KOPT-K1 (cell line): ENCODE measurements at regions not wholly inside any gene's neighbourhood (a gene's known extent, or its start where the extent isn't known, plus 50 kb on each side); places are given as distances from the start of the nearest gene placed in this dataset.
"Not testable (repeated sequence)": the region's sequence is repeated elsewhere in the genome, so short reads cannot be mapped to it uniquely, and the experiment has no call there.

ENCODE experiments used
- H3K27ac ChIP-seq: fragments of 200-600 bp; sonication (generic); 2 replicates; pipeline ENCODE4 v1.5.1; 2016; ENCODE audit warnings: antibody characterized with exemption, mild to moderate bottlenecking, low read depth, low read length; ENCODE audit not compliant: poor library complexity, severe bottlenecking
- H3K36me3 ChIP-seq: fragments of 200-600 bp; sonication (generic); 2 replicates; pipeline ENCODE4 v1.5.1; 2017; ENCODE audit warnings: antibody characterized with exemption, mild to moderate bottlenecking, low read length, moderate library complexity; ENCODE audit not compliant: insufficient read depth
- H3K9me3 ChIP-seq: fragments of 200-600 bp; sonication (generic); 2 replicates; pipeline ENCODE4 v1.5.1; 2017; ENCODE audit warnings: antibody characterized with exemption, low read length, mild to moderate bottlenecking; ENCODE audit not compliant: insufficient read depth, poor library complexity, severe bottlenecking

GRCh38 chr1:55781944-55782482 lies 566.8 kb upstream of the USP24 start:
- Histone ChIP-seq H3K27ac (no peak overlapping the region), H3K36me3 (no peaks in the 10 kb centered on the region), H3K9me3 (no peaks in the 10 kb centered on the region)

GRCh38 chr1:55781003-55781402 lies 565.8 kb upstream of the USP24 start:
- Histone ChIP-seq H3K27ac (no peak overlapping the region), H3K9me3 (no peaks in the 10 kb centered on the region), H3K36me3 (no peaks in the 10 kb centered on the region)

- Histone ChIP-seq H3K27ac (no peak overlapping the region), H3K9me3 (no peaks in the 10 kb centered on the region), H3K36me3 (no peaks in the 10 kb centered on the region)
Measured at GRCh38 chr1:55777545-55777944, 562.4 kb upstream of the USP24 start.

- Histone ChIP-seq H3K27ac (no peak overlapping the region), H3K36me3 (no peaks in the 10 kb centered on the region), H3K9me3 (no peaks in the 10 kb centered on the region)
Measured at GRCh38 chr1:55775007-55775406, 559.8 kb upstream of the USP24 start.

GRCh38 chr1:55774446-55774845 lies 559.3 kb upstream of the USP24 start:
- no peaks in the 10 kb centered on the region for H3K36me3 ChIP-seq
- H3K9me3 ChIP-seq = no peaks in the 10 kb centered on the region
- H3K27ac ChIP-seq = no peak overlapping the region

GRCh38 chr1:55773211-55773940 lies 558.2 kb upstream of the USP24 start:
- Histone ChIP-seq H3K9me3 (no peaks in the 10 kb centered on the region), H3K36me3 (no peaks in the 10 kb centered on the region), H3K27ac (no peak overlapping the region)

- no peaks in the 10 kb centered on the region for H3K9me3 ChIP-seq
- no peaks in the 10 kb centered on the region for H3K36me3 ChIP-seq
- H3K27ac ChIP-seq = no peak overlapping the region
Measured at GRCh38 chr1:55768327-55768952, 553.3 kb upstream of the USP24 start.

GRCh38 chr1:55767171-55767570 lies 552.0 kb upstream of the USP24 start:
- no peaks in the 10 kb centered on the region for H3K36me3 ChIP-seq

GRCh38 chr1:55765505-55765904 lies 550.3 kb upstream of the USP24 start:
- not testable (repeated sequence) for H3K9me3 ChIP-seq, H3K36me3 ChIP-seq, H3K27ac ChIP-seq

More at GRCh38 chr1:55767171-55767570, 552.0 kb upstream of the USP24 start:
- H3K27ac ChIP-seq = no peak overlapping the region
- H3K9me3 ChIP-seq = no peaks in the 10 kb centered on the region

GRCh38 chr1:55751776-55752175 lies 536.6 kb upstream of the USP24 start:
- Histone ChIP-seq H3K9me3 (peaks cover 9% of the 10 kb centered on the region), H3K36me3 (no peaks in the 10 kb centered on the region), H3K27ac (no peak overlapping the region)

GRCh38 chr1:55750628-55750995 lies 535.4 kb upstream of the USP24 start:
- Histone ChIP-seq H3K27ac (no peak overlapping the region), H3K9me3 (peaks cover under 1% of the 10 kb centered on the region), H3K36me3 (no peaks in the 10 kb centered on the region)

GRCh38 chr1:55749975-55750627 lies 534.9 kb upstream of the USP24 start:
- no peak overlapping the region for H3K27ac ChIP-seq
- H3K9me3 ChIP-seq = no peaks in the 10 kb centered on the region
- no peaks in the 10 kb centered on the region for H3K36me3 ChIP-seq

- no peaks in the 10 kb centered on the region for H3K9me3 ChIP-seq
- H3K36me3 ChIP-seq = no peaks in the 10 kb centered on the region
- no peak overlapping the region for H3K27ac ChIP-seq
Measured at GRCh38 chr1:55747408-55747841, 532.3 kb upstream of the USP24 start.

- H3K9me3 ChIP-seq = no peaks in the 10 kb centered on the region
- no peak overlapping the region for H3K27ac ChIP-seq
- H3K36me3 ChIP-seq = no peaks in the 10 kb centered on the region
Measured at GRCh38 chr1:55746710-55747109, 531.5 kb upstream of the USP24 start.

- no peak overlapping the region for H3K27ac ChIP-seq
- no peaks in the 10 kb centered on the region for H3K9me3 ChIP-seq
- no peaks in the 10 kb centered on the region for H3K36me3 ChIP-seq
Measured at GRCh38 chr1:55741516-55741915, 526.4 kb upstream of the USP24 start.
